ENCODE measurements at regions not wholly inside any gene's neighbourhood (a gene's known extent, or its start where the extent isn't known, plus 50 kb on each side); places are given as distances from the start of the nearest gene placed in this dataset.

DNA sequence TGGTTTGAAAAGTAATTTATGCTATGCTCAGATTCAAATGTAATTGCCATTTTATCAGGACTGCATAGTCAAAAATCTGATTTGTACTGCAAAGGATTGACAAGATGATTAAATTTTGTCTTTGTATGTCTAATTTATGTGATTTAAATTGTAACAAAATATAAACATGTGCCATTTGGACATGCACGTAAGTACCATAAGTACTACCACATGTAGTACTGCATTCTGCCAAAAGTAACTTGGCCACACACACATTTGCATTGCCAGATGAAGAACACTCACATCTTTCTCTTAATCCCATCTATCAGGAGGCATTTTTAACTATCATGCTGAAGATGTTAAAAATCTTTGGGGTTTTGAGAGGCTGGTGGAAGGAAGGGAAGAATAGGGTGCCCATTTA lies 133.3 kb downstream of the KLF12 start:
- no peaks in the 10 kb centered on the region for H3K27me3 ChIP-seq (ENCODE audit: control insufficient read depth, insufficient read depth, low read length)
- H3K4me3 ChIP-seq (ENCODE audit: low read depth, low read length) = no peak overlapping the region
- no peak for DNase-seq (ENCODE audit: low read depth)
- H3K36me3 ChIP-seq (ENCODE audit: control insufficient read depth, insufficient read depth, low read length) = no peaks in the 10 kb centered on the region
- FAIRE-seq = no peak
- TF ChIP-seq, protein P1, sequence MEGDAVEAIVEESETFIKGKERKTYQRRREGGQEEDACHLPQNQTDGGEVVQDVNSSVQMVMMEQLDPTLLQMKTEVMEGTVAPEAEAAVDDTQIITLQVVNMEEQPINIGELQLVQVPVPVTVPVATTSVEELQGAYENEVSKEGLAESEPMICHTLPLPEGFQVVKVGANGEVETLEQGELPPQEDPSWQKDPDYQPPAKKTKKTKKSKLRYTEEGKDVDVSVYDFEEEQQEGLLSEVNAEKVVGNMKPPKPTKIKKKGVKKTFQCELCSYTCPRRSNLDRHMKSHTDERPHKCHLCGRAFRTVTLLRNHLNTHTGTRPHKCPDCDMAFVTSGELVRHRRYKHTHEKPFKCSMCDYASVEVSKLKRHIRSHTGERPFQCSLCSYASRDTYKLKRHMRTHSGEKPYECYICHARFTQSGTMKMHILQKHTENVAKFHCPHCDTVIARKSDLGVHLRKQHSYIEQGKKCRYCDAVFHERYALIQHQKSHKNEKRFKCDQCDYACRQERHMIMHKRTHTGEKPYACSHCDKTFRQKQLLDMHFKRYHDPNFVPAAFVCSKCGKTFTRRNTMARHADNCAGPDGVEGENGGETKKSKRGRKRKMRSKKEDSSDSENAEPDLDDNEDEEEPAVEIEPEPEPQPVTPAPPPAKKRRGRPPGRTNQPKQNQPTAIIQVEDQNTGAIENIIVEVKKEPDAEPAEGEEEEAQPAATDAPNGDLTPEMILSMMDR (IDR thresholded peaks at IDR 0.05; ENCODE audit: insufficient read depth, low read length, severe bottlenecking) = no peak

DNA sequence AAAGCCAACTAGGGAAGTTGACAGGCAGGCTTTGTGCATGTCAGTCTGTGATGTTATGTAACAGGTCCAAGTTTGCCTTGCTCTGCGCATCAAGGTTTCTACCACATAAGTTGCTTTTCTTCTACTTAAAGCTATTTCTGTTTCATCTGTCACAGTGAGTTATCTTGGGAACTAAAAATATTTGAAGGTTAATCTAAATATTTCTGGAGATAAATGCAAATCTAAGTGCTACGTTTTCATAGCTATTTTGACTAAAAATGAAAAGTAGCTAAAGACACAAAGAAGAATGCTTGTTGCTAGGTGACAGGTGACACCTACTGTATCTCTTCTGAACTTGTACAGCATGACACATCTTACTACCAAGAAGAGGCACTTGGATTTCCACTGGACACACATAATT lies 135.6 kb downstream of the KLF12 start:
- DNase-seq (ENCODE audit: low read depth) (peak; percentile 7), FAIRE-seq (no peak)
- H3K4me3 ChIP-seq (ENCODE audit: low read depth, low read length) = no peak overlapping the region
- H3K27me3 ChIP-seq (ENCODE audit: control insufficient read depth, insufficient read depth, low read length) = no peaks in the 10 kb centered on the region
- H3K36me3 ChIP-seq (ENCODE audit: control insufficient read depth, insufficient read depth, low read length) = no peaks in the 10 kb centered on the region
- TF ChIP-seq, protein P1 (IDR thresholded peaks at IDR 0.05; ENCODE audit: insufficient read depth, low read length, severe bottlenecking) = no peak

GRCh38 chr13:73997964-73998363 lies 136.2 kb downstream of the KLF12 start:
- no peak for DNase-seq (ENCODE audit: low read depth)
- FAIRE-seq = no peak
- Histone ChIP-seq H3K36me3 (ENCODE audit: control insufficient read depth, insufficient read depth, low read length) (no peaks in the 10 kb centered on the region), H3K27me3 (ENCODE audit: control insufficient read depth, insufficient read depth, low read length) (no peaks in the 10 kb centered on the region), H3K4me3 (ENCODE audit: low read depth, low read length) (no peak overlapping the region)
- TF ChIP-seq, protein P1 (IDR thresholded peaks at IDR 0.05; ENCODE audit: insufficient read depth, low read length, severe bottlenecking) = no peak

GRCh38 chr13:73996569-73996968 lies 137.6 kb downstream of the KLF12 start:
- DNase-seq (ENCODE audit: low read depth) = no peak
- H3K27me3 ChIP-seq (ENCODE audit: control insufficient read depth, insufficient read depth, low read length) = no peaks in the 10 kb centered on the region
- TF ChIP-seq, protein P1 (IDR thresholded peaks at IDR 0.05; ENCODE audit: insufficient read depth, low read length, severe bottlenecking) = no peak
- FAIRE-seq = no peak
- no peaks in the 10 kb centered on the region for H3K36me3 ChIP-seq (ENCODE audit: control insufficient read depth, insufficient read depth, low read length)
- H3K4me3 ChIP-seq (ENCODE audit: low read depth, low read length) = no peak overlapping the region

GRCh38 chr13:73995736-73996135 lies 138.5 kb downstream of the KLF12 start:
- H3K36me3 ChIP-seq (ENCODE audit: control insufficient read depth, insufficient read depth, low read length) = no peaks in the 10 kb centered on the region
- TF ChIP-seq, protein P1 (IDR thresholded peaks at IDR 0.05; ENCODE audit: insufficient read depth, low read length, severe bottlenecking) = no peak
- no peak for DNase-seq (ENCODE audit: low read depth)
- FAIRE-seq = no peak
- H3K27me3 ChIP-seq (ENCODE audit: control insufficient read depth, insufficient read depth, low read length) = no peaks in the 10 kb centered on the region
- H3K4me3 ChIP-seq (ENCODE audit: low read depth, low read length) = no peak overlapping the region

GRCh38 chr13:73993661-73994060 lies 140.5 kb downstream of the KLF12 start:
- Histone ChIP-seq H3K27me3 (ENCODE audit: control insufficient read depth, insufficient read depth, low read length) (no peaks in the 10 kb centered on the region), H3K36me3 (ENCODE audit: control insufficient read depth, insufficient read depth, low read length) (no peaks in the 10 kb centered on the region), H3K4me3 (ENCODE audit: low read depth, low read length) (no peak overlapping the region)
- FAIRE-seq = no peak
- TF ChIP-seq, protein P1 (IDR thresholded peaks at IDR 0.05; ENCODE audit: insufficient read depth, low read length, severe bottlenecking) = no peak
- DNase-seq (ENCODE audit: low read depth) = no peak
